ENCODE measurements at regions not wholly inside any gene's neighbourhood (a gene's known extent, or its start where the extent isn't known, plus 50 kb on each side); places are given as distances from the start of the nearest gene placed in this dataset.

DNA sequence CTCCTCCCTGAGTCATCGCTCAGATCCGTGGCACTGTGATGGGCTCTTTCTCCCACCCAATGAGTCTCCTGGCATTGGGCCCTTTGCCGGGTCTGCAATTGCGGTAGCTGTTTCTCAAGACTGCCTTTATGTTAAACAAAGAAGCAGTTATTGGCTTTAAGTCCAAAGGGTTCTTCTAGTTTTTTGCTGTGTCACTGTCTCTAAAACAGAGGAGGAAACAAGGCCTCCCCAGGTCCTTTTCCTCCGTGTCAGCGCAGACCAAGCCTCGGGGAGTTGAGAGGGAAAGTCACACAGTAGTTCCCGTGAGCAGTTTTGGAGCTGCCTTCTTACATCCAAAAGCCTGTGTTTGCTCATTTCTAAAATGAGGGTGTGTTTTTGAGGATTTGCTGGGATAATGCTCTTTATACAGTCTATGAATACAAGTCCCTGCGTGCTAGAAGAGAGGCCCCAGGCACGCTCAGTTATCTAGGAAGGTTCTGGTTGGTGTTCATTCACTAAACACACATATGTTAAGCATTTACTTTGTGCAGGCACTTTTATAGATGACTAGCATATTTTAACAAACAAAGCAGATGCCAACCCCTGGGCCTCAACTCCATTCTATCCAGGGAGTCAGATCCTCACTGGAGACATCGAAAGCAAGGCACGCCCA is 126.0 kb upstream of the PZP start:
- ATAC-seq (no peak), DNase-seq (no peak)
- H3K36me3 ChIP-seq = no peaks in the 10 kb centered on the region
- WGBS (ENCODE audit: insufficient coverage, low coverage, low lambda C conversion rate, missing lambda C conversion rate) = 82% methylated on average over 8 of the region's 12 CpGs
- H3K27ac ChIP-seq = no peak overlapping the region
- TF ChIP-seq, protein P1, sequence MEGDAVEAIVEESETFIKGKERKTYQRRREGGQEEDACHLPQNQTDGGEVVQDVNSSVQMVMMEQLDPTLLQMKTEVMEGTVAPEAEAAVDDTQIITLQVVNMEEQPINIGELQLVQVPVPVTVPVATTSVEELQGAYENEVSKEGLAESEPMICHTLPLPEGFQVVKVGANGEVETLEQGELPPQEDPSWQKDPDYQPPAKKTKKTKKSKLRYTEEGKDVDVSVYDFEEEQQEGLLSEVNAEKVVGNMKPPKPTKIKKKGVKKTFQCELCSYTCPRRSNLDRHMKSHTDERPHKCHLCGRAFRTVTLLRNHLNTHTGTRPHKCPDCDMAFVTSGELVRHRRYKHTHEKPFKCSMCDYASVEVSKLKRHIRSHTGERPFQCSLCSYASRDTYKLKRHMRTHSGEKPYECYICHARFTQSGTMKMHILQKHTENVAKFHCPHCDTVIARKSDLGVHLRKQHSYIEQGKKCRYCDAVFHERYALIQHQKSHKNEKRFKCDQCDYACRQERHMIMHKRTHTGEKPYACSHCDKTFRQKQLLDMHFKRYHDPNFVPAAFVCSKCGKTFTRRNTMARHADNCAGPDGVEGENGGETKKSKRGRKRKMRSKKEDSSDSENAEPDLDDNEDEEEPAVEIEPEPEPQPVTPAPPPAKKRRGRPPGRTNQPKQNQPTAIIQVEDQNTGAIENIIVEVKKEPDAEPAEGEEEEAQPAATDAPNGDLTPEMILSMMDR (IDR thresholded peaks at IDR 0.05) = no peak
- TF ChIP-seq POLR2A (IDR thresholded peaks at IDR 0.05) = no peak
- intact Hi-C loops (cut with DNase I) = no loop called here
- H3K4me3 ChIP-seq = no peak overlapping the region
- H3K27me3 ChIP-seq = no peaks in the 10 kb centered on the region
- no peaks in the 10 kb centered on the region for H3K9me3 ChIP-seq
- H3K4me1 ChIP-seq = no peaks in the 10 kb centered on the region

DNA sequence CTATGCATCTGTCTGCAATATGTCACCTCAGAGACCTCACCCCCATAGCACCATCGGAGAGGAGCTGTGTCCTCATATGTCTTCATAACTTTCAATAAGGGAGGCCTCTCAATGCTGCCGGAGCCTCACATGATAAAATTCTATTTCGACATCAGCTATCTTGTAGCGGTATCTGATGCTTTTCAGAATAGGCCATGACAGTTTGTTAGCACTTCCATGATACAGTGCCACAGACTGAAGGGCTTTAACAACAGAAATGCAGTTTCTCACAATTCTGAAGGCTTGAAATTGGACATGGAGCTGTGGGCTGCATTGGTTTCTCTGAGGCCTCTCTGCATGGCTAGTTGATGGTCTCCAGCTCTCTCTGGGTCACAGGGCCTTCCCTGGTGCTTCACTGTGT is 125.0 kb upstream of the PZP start:
- Histone ChIP-seq H3K4me3 (no peak overlapping the region), H3K27me3 (no peaks in the 10 kb centered on the region), H3K36me3 (no peaks in the 10 kb centered on the region), H3K27ac (no peak overlapping the region), H3K4me1 (no peaks in the 10 kb centered on the region), H3K9me3 (no peaks in the 10 kb centered on the region)
- intact Hi-C loops (cut with DNase I) = no loop called here
- DNase-seq = no peak
- ATAC-seq = no peak
- TF ChIP-seq, protein P1 (IDR thresholded peaks at IDR 0.05) = no peak
- no peak for TF ChIP-seq POLR2A (IDR thresholded peaks at IDR 0.05)
- 76% methylated on average over 3 of the region's 4 CpGs for WGBS (ENCODE audit: insufficient coverage, low coverage, low lambda C conversion rate, missing lambda C conversion rate)

DNA sequence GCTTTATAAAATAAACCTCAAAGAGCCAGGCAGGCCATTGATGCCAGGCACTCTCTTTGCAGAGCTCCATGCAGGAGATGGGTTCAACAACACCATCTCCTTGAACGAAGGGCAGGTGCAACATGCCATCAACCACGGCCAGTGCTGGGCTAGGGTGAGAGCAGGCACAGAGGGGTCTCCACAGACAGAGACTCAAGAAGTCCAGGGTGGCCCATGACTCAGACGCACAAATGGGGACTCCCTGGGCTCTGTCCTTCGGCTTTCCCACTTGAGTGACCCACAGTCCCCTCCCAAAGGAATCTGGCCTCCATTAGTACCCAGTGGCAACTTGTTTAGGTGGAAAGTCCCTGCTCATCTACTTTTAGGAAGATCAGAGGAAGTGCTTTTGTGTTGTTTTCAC is 124.4 kb upstream of the PZP start:
- intact Hi-C loops (cut with DNase I) = no loop called here
- no CpG with 5 or more reads among the region's 4 CpGs for WGBS (ENCODE audit: insufficient coverage, low coverage, low lambda C conversion rate, missing lambda C conversion rate)
- DNase-seq = no peak

DNA sequence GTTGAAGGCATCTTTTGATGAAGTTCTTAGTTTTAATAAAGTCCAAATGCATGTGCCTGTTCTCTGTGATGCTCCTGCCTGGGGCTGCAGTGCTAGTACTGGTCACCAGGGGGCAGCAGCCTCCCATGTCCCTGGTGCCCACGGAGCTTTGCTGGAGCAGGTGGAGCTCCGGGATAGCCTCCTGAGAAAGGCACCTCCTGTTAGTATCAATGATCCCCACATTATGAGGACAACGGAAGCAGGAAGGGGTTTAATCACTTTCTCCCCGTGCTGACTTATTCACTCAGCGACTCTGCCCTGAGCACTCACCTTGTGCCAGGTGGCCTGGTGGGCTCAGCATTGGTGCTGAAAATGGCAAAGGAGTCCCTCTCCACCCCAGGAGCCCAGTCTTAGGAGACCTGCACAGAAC is 123.0 kb upstream of the PZP start:
- no peak for TF ChIP-seq POLR2A (IDR thresholded peaks at IDR 0.05)
- TF ChIP-seq, protein P1 (IDR thresholded peaks at IDR 0.05) = peak; percentile 95 to 99 (median 96)
- Histone ChIP-seq H3K27ac (no peak overlapping the region), H3K9me3 (no peaks in the 10 kb centered on the region), H3K27me3 (no peaks in the 10 kb centered on the region), H3K4me3 (no peak overlapping the region), H3K36me3 (no peaks in the 10 kb centered on the region), H3K4me1 (no peaks in the 10 kb centered on the region)
- 0% methylated on average over 3 of the region's 5 CpGs for WGBS (ENCODE audit: insufficient coverage, low coverage, low lambda C conversion rate, missing lambda C conversion rate)
- intact Hi-C loops (cut with DNase I) = no loop called here
- ATAC-seq = peak; percentile 92 to 97 (median 95)
- DNase-seq = peak; percentile 66 to 79 (median 68)

More for the DNA sequence above, 124.4 kb upstream of the PZP start:
- ATAC-seq = no peak
- Histone ChIP-seq H3K9me3 (no peaks in the 10 kb centered on the region), H3K4me3 (no peak overlapping the region), H3K27me3 (no peaks in the 10 kb centered on the region), H3K36me3 (no peaks in the 10 kb centered on the region), H3K27ac (no peak overlapping the region), H3K4me1 (no peaks in the 10 kb centered on the region)
- TF ChIP-seq, protein P1 (IDR thresholded peaks at IDR 0.05) = no peak
- no peak for TF ChIP-seq POLR2A (IDR thresholded peaks at IDR 0.05)
